ENCODE measurements at regions not wholly inside any gene's neighbourhood (a gene's known extent, or its start where the extent isn't known, plus 50 kb on each side); places are given as distances from the start of the nearest gene placed in this dataset.

DNA sequence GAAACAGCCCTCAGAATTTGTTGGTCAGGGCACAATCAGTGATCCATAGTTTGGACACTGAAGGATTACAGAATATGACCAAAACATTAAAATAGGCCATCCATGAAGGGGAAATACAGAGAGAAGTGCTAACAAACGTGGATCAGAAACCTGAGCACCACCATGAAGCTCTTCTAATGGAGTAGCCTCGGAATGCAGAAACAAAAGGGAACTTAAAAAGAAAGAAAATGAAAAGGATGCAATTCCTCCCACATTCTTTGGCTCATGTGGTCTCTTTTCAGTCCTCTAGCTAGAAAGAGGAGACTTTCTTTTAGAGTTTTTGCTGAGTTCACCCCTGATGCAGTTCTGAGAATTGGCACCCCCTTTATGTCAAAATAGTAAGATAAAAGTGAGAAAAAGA, 989.8 kb upstream of the B3GALT2 start:
- DNase-seq = no peak

GRCh38 chr1:194175251-194175650, 988.8 kb upstream of the B3GALT2 start:
- no peak for DNase-seq

GRCh38 chr1:194174528-194174927, 988.1 kb upstream of the B3GALT2 start:
- DNase-seq = no peak

DNA sequence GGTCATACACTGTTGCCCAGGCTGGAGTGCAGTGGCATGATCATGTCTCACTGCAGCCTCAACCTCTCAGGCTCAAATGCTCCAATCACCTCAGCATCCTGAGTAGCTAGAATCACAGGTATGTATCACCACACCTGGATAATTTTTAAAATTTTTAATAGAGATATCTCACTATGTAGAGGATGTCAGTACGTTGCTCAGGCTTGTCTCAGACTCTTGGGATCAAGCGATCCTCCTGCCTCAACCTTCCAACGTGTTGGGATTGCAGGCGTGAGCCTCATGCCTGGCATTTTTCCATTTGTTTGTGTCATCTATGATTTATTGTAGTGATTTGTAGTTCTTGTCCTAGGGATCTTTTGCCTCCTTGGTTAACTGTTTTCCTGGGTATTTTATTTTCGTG, 985.2 kb upstream of the B3GALT2 start:
- DNase-seq = no peak

DNA sequence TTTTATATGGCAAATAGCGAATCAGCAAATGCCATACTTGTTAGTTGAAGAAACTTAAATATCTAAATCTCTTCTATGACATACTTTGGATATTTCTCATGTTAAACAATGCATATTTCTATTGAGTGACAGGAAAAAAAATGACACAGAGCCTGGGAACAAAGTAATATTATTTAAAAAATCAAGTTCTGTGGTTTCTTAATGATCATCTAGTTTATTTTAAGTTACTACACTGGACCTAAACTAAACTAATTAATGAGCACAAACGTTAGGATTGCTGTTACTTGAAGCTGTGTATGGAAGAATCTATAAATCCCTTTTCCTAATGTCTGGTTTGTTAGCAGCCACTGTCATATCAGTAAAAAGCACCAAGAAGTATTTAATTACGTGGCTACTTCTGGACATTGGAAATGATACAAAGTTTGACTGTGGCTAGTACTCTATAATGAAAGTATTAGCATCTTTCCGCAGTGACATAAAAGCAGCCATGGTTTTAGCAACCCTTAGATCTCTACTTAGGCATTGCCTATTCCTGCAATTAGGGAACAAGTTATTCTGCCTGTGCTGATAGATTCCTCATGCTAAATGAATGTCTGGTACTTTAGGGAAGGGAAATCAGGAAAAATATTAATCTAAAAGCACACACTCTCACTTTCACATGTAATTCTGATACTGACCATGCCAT, 981.7 kb upstream of the B3GALT2 start:
- no peak for DNase-seq

DNA sequence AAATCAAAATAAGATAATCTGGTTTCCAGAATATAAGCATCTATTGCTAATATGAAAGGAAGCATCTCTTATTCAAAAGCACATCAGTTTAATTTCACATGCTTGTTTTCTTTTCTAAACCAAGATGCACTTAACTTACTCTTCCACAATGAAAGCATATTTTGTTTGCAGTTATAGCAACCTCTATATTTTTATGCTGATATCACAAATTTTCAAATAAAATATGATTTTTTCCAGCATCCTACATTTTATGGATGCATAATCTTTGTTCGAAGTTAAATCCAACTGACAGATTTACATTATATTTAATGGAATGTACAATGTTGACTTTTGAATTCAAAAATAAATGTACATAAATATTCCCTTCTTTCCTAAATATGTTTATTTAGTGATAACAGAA, 978.3 kb upstream of the B3GALT2 start:
- no peak for DNase-seq

- no peak for DNase-seq
These were observed 975.2 kb upstream of the B3GALT2 start for GRCh38 chr1:194161591-194161990.

DNA sequence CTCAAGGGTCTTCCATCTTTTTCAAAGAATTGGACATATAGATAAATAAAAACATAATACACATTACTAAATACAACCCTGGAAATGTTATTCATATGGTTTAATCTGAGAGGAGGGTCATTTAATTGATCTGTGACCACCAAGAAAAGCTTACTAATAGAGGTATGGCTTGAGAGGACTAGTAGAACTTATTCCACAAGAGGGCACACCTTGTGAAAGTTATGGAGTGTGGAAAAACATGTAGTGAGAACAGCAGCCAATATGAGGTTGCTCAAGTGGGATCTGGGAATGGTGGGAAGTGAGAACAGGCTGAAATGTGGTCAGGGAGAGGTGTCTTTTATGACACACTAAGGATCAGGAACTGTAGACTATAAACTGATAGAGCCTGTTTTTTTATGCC, 973.5 kb upstream of the B3GALT2 start:
- no peak for DNase-seq

GRCh38 chr1:194155962-194156361, 969.5 kb upstream of the B3GALT2 start:
- DNase-seq = no peak

GRCh38 chr1:194151056-194151455, 964.6 kb upstream of the B3GALT2 start:
- DNase-seq = no peak

DNA sequence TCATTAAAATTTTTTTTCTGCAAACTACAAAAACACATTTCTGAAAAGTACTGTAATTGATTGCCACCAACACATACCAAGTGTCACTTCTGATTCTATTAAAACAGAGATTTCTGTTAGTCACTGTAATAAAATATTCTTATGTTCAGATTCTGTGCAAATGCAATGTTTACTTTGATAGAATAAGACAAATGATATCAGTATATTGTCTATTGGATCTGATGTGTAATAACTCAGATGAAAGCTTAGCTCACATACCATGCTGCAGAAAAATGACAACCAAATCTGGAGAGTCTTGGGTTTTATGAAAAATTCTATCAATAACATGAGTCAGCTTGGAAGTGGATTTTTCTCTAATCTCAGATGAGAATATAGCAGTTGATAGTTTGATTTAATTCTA, 963.8 kb upstream of the B3GALT2 start:
- no peak for DNase-seq

- no peak for DNase-seq
These were observed 946.7 kb upstream of the B3GALT2 start for GRCh38 chr1:194133152-194133551.

DNA sequence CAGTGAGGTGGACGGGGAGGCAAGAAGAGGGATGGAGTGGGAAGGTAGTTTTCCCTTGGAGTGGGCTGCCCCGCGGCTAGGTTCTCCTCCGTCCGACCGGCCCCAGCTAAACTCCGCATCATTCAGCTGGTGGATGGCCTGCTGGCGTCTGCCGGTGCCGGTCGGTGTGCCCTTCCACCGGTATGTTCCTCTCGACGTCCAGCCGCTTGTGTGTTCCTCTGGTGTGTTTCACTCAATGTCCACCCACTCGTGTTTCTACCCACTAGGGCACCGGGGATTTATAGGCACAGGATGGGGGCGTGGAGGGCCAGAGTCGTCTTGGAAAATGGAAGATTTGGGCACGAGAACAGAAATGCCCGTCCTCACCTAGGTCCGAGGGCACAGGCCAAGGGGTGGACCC, 931.7 kb upstream of the B3GALT2 start:
- DNase-seq = no peak

DNA sequence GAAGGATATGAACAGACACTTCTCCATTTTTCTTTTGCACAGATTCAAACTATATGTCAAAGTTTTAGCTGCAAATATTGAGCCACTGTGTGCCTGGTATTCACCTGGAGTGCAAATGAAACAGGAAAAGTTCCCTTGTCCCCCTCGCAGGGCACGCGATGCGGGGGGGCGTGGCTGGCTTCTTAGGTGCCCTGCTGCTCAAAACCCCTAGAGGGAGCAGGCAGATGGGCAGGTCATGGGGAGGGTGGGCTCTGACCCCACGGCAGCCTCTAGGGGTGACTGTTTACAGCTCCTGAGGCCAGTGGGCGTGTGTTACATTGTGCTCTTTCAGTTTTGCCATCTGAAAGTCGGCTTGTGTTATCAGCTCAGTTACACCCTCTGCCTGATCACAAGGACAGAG, 931.2 kb upstream of the B3GALT2 start:
- no peak for DNase-seq

DNA sequence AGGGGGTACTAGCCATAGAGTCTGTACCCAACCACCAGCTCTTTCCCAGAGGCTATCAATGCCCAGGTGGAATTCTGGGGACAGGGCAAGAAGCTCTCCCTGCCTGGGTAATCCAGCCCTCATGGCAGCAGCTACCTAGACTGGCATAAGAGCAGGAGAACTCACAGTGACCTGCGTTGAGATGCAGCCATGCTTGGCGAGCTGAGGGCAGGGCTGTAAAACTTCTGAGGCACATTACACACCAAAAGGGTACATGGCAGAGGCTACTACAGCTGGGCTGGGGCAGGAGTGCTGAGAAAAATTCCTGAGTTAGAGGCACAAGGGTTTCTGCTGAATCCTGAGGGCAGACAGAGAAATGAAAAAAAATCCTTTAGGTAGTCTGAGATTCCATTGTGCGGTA, 927.9 kb upstream of the B3GALT2 start:
- DNase-seq = no peak

DNA sequence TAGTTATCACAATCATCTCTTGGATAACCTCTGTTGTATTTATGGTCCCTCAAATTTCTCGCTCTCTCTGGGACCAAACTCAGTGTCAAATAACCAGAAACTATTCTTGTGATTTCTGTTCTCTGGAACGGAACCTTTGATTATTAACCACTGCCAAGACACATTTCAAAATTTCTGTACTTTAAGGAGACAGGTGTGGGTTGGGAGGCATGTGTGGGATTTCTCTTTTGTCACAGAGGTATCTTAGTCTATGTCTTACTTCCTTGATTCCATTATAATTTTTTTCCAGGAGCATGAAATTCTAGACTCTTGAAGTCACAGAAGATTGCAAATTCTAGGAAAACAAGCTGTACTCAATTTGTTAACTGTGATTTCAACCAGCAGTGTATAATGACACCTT, 919.0 kb upstream of the B3GALT2 start:
- no peak for DNase-seq

GRCh38 chr1:194104247-194104844, 917.9 kb upstream of the B3GALT2 start:
- no peak for DNase-seq

- DNase-seq = no peak
These were observed 917.3 kb upstream of the B3GALT2 start for GRCh38 chr1:194103516-194104246.

- no peak for DNase-seq
These were observed 916.7 kb upstream of the B3GALT2 start for GRCh38 chr1:194103101-194103500.

GRCh38 chr1:194102607-194103006, 916.2 kb upstream of the B3GALT2 start:
- no peak for DNase-seq

DNA sequence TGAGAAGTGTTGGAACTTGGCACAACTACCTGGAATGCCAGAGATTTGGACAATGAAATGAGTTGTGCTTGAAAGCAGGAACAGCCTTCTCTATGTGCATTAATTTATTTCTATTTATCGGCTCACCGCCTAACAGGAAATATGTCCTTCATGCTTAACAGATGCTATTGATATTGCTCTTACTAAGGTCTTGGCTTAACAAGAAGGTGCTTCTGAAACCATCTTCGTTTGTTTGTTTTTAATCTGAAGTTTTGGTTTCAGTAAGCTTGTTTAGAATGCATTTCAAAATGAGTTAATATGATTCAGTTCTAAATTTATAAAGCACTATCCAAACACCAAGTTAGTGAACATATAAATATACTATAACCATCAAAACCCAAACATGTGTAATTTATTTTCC, 898.3 kb upstream of the B3GALT2 start:
- no peak for DNase-seq

DNA sequence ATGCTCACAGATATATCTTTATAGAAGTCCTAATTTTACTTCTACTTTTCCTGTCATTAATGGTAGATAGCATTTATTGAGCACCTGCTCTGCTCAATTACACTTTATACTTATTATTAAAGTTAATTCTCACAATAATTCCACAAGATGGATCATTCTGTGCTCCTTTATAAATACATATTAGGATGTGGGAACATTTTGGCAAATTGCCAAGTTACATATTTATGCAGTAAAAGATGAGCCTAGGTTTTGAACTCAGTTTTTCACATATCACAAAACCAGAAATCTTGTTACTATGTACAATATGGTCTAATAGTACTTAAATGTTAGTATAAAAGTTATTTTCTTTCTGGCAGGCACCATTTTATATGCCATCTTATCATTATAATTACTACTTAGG, 895.0 kb upstream of the B3GALT2 start:
- DNase-seq = no peak

GRCh38 chr1:194080826-194081225, 894.4 kb upstream of the B3GALT2 start:
- DNase-seq = no peak

GRCh38 chr1:194078765-194079164, 892.4 kb upstream of the B3GALT2 start:
- no peak for DNase-seq

GRCh38 chr1:194076646-194077045, 890.2 kb upstream of the B3GALT2 start:
- DNase-seq = no peak

All from NCI-H1417 treated with DMSO at 0.1 percent for 48 hours (cell line).